Common myeloid progenitor, CD34-positive (primary cell): ENCODE measurements at regions not wholly inside any gene's neighbourhood (a gene's known extent, or its start where the extent isn't known, plus 50 kb on each side); places are given as distances from the start of the nearest gene placed in this dataset.

Experiments used
- CTCF ChIA-PET: fragments of 350-600 bp; sonication (Branson Sonifier 250); formaldehyde crosslinking; loops from one replicate; lab custom pipeline; 2021; ENCODE audit warnings: antibody characterized with exemption; lab: Charles Lee
- POLR2A ChIA-PET: fragments of 350-600 bp; sonication (Branson Sonifier 250); formaldehyde crosslinking; loops from one replicate; lab custom pipeline; 2021; ENCODE audit warnings: antibody characterized with exemption; lab: Charles Lee
- DNase-seq, 3 donors: peaks; one replicate each; pipeline versions ENCODE4 v3.0.0 to v3.0.0-alpha.2; 2013
- H3K27ac ChIP-seq, 2 experiments: 1 replicate in 1 of 2; 2 replicates in 1 of 2; pipeline ENCODE4 v1.7.0; 2013; ENCODE audit warnings: inconsistent platforms in 2 of 2, low read length in 2 of 2, mild to moderate bottlenecking in 2 of 2, low read depth in 1 of 2, moderate library complexity in 1 of 2; ENCODE audit not compliant: severe bottlenecking in 2 of 2, insufficient read depth in 1 of 2, poor library complexity in 1 of 2
- H3K27me3 ChIP-seq, 5 experiments: replicated peaks in 2 of 5; 1 replicate in 3 of 5; 2 replicates in 2 of 5; pipeline versions ENCODE4 v1.6.1 to v1.7.0; 2013; ENCODE audit warnings: low read length in 4 of 5, mild to moderate bottlenecking in 2 of 5, moderate library complexity in 2 of 5, inconsistent platforms in 1 of 5; ENCODE audit not compliant: insufficient read depth in 5 of 5, control insufficient read depth in 4 of 5
- H3K36me3 ChIP-seq, 4 experiments: 1 replicate in 2 of 4; 2 replicates in 2 of 4; pipeline versions ENCODE4 v1.6.1 to v1.7.0; 2013; ENCODE audit warnings: low read length in 3 of 4, control low read depth in 1 of 4, mild to moderate bottlenecking in 1 of 4; ENCODE audit not compliant: control insufficient read depth in 4 of 4, insufficient read depth in 4 of 4
- H3K4me1 ChIP-seq, 4 experiments: 1 replicate in 3 of 4; 2 replicates in 1 of 4; pipeline versions ENCODE4 v1.6.1 to v1.7.1; 2013; ENCODE audit warnings: low read length in 3 of 4, mild to moderate bottlenecking in 3 of 4, control low read depth in 1 of 4, inconsistent platforms in 1 of 4, moderate library complexity in 1 of 4; ENCODE audit not compliant: control insufficient read depth in 4 of 4, insufficient read depth in 4 of 4; ENCODE audit errors: control extremely low read depth in 1 of 4
- H3K4me3 ChIP-seq, 7 experiments: 1 replicate in 4 of 7; 2 replicates in 3 of 7; pipeline versions ENCODE4 v1.5.1 to v1.7.0; 2013; ENCODE audit warnings: mild to moderate bottlenecking in 7 of 7, low read length in 6 of 7, moderate library complexity in 6 of 7, inconsistent platforms in 2 of 7, low read depth in 2 of 7, control low read depth in 1 of 7; ENCODE audit not compliant: insufficient read depth in 4 of 7, control insufficient read depth in 1 of 7; ENCODE audit errors: extremely low read depth in 1 of 7
- H3K9me3 ChIP-seq, 5 experiments: 1 replicate in 4 of 5; 2 replicates in 1 of 5; pipeline versions ENCODE4 v1.6.1 to v1.7.1; 2013; ENCODE audit warnings: low read length in 4 of 5, mild to moderate bottlenecking in 2 of 5, inconsistent platforms in 1 of 5, low read depth in 1 of 5, moderate library complexity in 1 of 5; ENCODE audit not compliant: control insufficient read depth in 4 of 5, insufficient read depth in 2 of 5; ENCODE audit errors: control extremely low read depth in 1 of 5
- WGBS: methylation state at CpG from one replicate; pipeline ENCODE4 v1.1.5; 2013; ENCODE audit not compliant: insufficient coverage; 5-methylcytosine and 5-hydroxymethylcytosine counted together

DNA sequence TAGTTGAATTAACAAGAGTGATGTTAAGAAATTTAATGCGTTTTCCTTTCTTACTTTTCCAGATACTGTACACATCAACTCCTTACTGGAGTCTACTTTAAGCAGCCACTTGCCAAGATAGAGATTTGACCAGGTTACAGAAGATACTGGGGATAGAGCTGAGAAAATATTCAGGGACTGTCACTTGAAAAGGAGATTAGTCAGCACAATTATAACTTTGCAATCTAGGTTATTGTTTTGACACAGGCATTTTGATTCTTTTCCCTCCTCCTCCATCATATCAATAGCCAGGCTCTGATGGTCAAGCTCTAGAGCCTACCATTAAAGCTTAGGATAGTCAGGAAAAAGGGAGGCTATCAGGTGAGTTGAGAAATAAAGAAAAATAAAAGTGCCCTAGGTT lies 345.9 kb upstream of the ITGA1 start:
- ChIA-PET CTCF (no interaction called here), POLR2A (no interaction called here)
- Histone ChIP-seq H3K27ac (no peak overlapping the region), H3K4me3 (no peak overlapping the region), H3K9me3 (no peaks in the 10 kb centered on the region), H3K36me3 (no peaks in the 10 kb centered on the region), H3K27me3 (no peaks in the 10 kb centered on the region), H3K4me1 (no peaks in the 10 kb centered on the region)
- no peak for DNase-seq
- no CpG with 5 or more reads among the region's 1 CpG for WGBS

DNA sequence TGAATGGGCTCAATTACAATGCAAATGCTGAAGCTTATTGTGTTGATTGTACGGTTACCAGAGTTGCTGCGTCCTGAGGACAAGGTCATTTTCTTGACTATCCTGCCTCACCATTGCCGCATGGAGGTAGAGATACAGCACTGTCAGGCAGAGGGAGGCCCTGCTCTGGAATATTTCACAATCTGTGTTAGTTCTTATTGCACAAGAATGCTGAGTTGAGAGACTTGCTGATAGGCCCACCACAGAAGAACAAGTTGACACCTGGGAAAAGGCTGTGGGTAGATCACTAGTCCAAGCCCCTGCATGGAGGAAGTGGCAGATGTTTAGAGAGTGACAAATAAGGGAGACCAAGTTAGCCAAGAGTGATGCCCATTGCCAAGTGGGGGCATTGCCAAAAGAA lies 344.5 kb upstream of the ITGA1 start:
- ChIA-PET CTCF (no interaction called here), POLR2A (no interaction called here)
- H3K27me3 ChIP-seq, result no peaks in the 10 kb centered on the region
- DNase-seq, result no peak
- H3K4me3 ChIP-seq, result no peak overlapping the region
- no peak overlapping the region for H3K27ac ChIP-seq
- no peaks in the 10 kb centered on the region for H3K9me3 ChIP-seq
- no peaks in the 10 kb centered on the region for H3K4me1 ChIP-seq
- WGBS, result 100% methylated on average over 3 of the region's 3 CpGs
- no peaks in the 10 kb centered on the region for H3K36me3 ChIP-seq

DNA sequence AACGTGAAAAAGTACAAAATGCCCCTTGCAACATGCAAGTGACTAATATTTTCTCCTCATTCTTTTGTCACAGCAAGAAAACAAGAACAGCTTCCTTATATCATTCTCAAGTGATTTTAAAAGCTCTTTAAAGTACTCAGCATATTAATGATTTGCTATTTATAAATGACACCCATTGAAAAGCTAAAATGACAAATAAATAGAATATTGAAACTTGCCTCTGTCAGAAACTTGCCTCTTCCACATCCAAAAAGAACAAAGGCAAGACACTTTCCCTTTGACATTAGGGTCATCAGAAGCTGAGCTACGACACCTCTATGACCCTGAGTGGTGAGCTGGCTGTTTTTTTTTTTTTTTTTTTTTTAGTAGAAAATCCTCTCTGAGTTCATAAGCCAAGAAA lies 339.6 kb upstream of the ITGA1 start:
- Histone ChIP-seq H3K27me3 (no peaks in the 10 kb centered on the region), H3K9me3 (no peaks in the 10 kb centered on the region), H3K4me3 (no peak overlapping the region), H3K4me1 (no peaks in the 10 kb centered on the region), H3K36me3 (no peaks in the 10 kb centered on the region), H3K27ac (no peak overlapping the region)
- WGBS, result 100% methylated on average over 1 of the region's 2 CpGs
- no peak for DNase-seq
- ChIA-PET CTCF (no interaction called here), POLR2A (interaction anchor here (0.7 kb wide), 1 partner anchor 99 kb away, joined by 3 read pairs; no protein-coding TSS in a partner anchor)

DNA sequence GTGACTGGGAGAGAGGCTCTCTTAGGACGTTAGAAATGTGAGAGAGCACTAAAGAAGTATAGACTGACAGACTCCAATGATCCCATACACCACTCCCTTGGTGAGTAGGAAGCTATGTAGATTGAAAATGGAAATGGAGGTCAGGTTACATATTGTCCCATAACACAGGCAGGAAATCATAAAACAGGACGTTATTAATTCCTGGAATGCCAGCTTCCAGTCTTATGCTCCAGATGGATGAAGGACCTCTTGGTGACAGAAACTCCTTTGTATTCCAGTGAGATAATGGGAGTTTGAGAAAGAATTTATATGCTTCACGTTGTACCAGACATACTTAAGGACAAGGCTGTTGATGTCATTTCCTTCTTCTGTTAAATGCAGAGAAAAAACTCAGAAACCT lies 338.2 kb upstream of the ITGA1 start:
- H3K27me3 ChIP-seq, result no peaks in the 10 kb centered on the region
- H3K27ac ChIP-seq, result no peak overlapping the region
- WGBS, result no CpG with 5 or more reads among the region's 3 CpGs
- CTCF ChIA-PET, result no interaction called here
- H3K36me3 ChIP-seq, result no peaks in the 10 kb centered on the region
- H3K9me3 ChIP-seq, result no peaks in the 10 kb centered on the region
- H3K4me3 ChIP-seq, result no peak overlapping the region
- DNase-seq, result no peak
- H3K4me1 ChIP-seq, result no peaks in the 10 kb centered on the region
- POLR2A ChIA-PET, result interaction anchor here (0.6 kb wide), 1 partner anchor 67 kb away, joined by 4 read pairs; no protein-coding TSS in a partner anchor

DNA sequence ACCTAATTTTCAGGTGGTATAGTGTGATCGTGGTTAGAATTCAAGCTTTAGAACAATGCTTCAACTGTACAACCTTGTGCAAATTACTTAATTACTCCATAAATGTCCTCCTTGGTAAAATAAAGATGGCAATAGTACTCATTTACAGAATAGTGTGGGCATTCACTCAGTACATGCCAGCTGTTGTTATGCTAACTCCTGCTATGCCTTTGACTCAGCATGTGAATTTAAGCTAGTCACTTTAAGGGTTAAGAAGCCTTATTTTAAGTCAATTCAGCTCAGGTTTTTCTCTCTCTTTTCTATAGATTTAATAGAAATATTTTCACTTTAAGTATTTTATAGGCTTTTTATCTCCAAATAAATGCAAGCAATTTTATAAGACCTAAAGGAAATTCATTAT lies 335.6 kb upstream of the ITGA1 start:
- ChIA-PET POLR2A (no interaction called here), CTCF (interaction anchor here (1.2 kb wide), 1 partner anchor 12 kb away, joined by 4 read pairs; no protein-coding TSS in a partner anchor)
- H3K9me3 ChIP-seq, result no peaks in the 10 kb centered on the region
- DNase-seq, result no peak
- WGBS, result no CpG with 5 or more reads among the region's 1 CpG
- no peaks in the 10 kb centered on the region for H3K36me3 ChIP-seq
- H3K27ac ChIP-seq, result no peak overlapping the region
- no peaks in the 10 kb centered on the region for H3K4me1 ChIP-seq
- no peak overlapping the region for H3K4me3 ChIP-seq
- H3K27me3 ChIP-seq, result no peaks in the 10 kb centered on the region

DNA sequence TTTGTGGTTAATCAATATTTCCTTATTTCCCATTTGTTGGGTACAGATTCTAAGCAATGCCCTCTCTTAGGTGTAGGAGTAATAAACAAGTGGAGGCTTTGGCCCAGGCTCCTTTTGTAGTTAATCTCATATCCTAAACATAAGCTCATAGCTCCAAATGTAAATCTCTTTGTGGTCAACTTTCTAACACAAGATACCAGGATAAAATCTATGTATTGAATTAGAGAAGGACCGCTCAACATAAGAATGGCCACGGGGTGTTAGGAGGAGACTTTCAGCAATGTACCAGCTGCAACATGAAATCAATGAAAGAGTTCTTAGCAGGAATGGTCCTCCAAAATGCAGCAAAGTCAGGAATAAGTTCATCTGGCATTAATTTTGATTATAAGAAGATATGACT lies 334.5 kb upstream of the ITGA1 start:
- no peaks in the 10 kb centered on the region for H3K9me3 ChIP-seq
- H3K4me1 ChIP-seq, result no peaks in the 10 kb centered on the region
- ChIA-PET CTCF (no interaction called here), POLR2A (no interaction called here)
- no peaks in the 10 kb centered on the region for H3K36me3 ChIP-seq
- H3K27ac ChIP-seq, result no peak overlapping the region
- DNase-seq, result no peak
- no peak overlapping the region for H3K4me3 ChIP-seq
- WGBS, result 100% methylated on average over 1 of the region's 2 CpGs
- H3K27me3 ChIP-seq, result no peaks in the 10 kb centered on the region

DNA sequence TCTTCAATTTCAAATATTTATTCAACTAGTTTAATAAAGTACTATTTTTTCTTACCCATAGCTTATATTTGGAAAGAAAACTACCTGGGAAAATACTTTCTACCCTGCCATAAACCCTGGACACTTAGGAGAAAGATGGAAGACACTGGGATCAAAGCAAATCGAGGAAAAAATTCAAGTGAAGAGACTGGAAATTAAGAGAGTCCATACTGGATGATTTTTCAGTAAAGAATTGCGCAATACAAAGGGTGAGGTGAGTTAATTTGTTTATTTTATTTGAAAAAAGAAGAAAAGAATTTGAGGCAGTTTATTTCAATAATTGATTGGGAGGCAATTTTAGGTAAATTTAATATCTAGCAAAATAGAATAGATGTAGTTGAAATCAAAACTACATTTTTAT lies 331.8 kb upstream of the ITGA1 start:
- DNase-seq, result no peak
- H3K27me3 ChIP-seq, result no peaks in the 10 kb centered on the region
- H3K27ac ChIP-seq, result no peak overlapping the region
- no peaks in the 10 kb centered on the region for H3K9me3 ChIP-seq
- POLR2A ChIA-PET, result no interaction called here
- CTCF ChIA-PET, result no interaction called here
- no peak overlapping the region for H3K4me3 ChIP-seq
- H3K36me3 ChIP-seq, result no peaks in the 10 kb centered on the region
- WGBS, result 88% methylated on average over 2 of the region's 2 CpGs
- no peaks in the 10 kb centered on the region for H3K4me1 ChIP-seq
